ENCODE measurements at regions not wholly inside any gene's neighbourhood (a gene's known extent, or its start where the extent isn't known, plus 50 kb on each side); places are given as distances from the start of the nearest gene placed in this dataset.
A peak's percentile ranks its signal among the peaks of the same experiment; 100 is the strongest.

DNA sequence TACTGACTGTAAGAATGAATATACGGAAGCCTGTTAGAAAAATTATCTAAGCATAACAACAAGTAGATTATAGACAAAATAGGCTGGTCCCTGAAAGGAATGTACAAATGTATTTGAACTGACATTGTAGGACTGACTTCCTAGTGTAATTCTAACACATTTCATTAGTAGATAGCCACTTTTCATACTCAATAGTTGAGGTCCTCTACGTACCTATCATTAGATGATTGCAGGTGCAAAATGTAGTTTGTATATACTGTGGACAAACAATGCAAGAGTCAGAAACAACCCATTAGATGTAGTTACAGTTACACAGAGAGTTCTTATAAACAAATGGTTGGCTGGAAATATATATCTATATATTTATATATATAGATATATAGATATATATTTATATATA is 402.3 kb upstream of the SLITRK6 start:
- DNase-seq = no peak

GRCh38 chr13:86193281-86193680 is 394.1 kb upstream of the SLITRK6 start:
- DNase-seq = no peak

- DNase-seq = no peak
These were observed 389.0 kb upstream of the SLITRK6 start for GRCh38 chr13:86188170-86188569.

- DNase-seq = no peak
These were observed 386.4 kb upstream of the SLITRK6 start for GRCh38 chr13:86185636-86186035.

- no peak for DNase-seq
These were observed 385.9 kb upstream of the SLITRK6 start for GRCh38 chr13:86185107-86185506.

- no peak for DNase-seq
These were observed 375.4 kb upstream of the SLITRK6 start for GRCh38 chr13:86174622-86175021.

- no peak for DNase-seq
These were observed 373.7 kb upstream of the SLITRK6 start for GRCh38 chr13:86172961-86173360.

DNA sequence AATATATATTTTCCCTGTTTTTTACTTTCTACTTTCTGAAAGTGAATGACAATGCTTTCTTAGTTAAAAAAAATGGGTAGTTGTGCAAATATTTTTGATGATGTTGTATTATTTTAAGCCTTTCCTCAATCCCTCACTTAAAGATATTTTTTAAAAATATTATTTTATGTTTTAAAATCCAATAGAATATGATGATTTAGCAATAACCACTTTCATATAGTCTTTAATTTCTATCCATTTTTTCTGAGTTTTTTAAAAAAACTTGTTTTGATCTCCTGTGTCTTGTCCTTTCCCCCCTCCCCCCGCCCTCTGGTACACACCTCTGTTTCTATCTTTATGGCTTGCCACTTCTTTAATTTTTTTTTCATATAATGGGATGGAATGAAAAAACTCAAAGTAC is 362.0 kb upstream of the SLITRK6 start:
- DNase-seq = no peak

- DNase-seq = no peak
These were observed 356.5 kb upstream of the SLITRK6 start for GRCh38 chr13:86155756-86156155.

DNA sequence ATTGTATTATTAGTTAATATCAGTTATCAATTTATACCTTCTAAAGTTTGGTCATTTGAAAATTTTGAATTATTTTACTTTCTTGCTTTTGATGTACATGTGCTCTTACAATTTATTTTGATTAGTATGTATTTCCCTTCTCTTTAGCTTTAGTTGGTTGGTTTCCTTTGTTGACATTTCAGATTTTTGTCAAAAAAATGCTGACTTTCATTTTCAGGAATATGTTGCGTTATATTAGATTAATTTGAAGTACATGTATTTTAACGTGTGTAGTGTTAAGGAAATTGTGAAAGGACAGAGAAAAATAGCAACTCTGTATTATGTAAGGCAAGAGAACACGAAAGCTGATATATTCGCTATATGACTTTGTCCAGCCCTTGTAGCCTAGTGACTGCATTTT is 342.9 kb upstream of the SLITRK6 start:
- DNase-seq = no peak

GRCh38 chr13:86135856-86136255 is 336.6 kb upstream of the SLITRK6 start:
- no peak for DNase-seq

- DNase-seq = no peak
These were observed 322.7 kb upstream of the SLITRK6 start for GRCh38 chr13:86121881-86122280.

GRCh38 chr13:86109107-86109506 is 309.9 kb upstream of the SLITRK6 start:
- DNase-seq = no peak

DNA sequence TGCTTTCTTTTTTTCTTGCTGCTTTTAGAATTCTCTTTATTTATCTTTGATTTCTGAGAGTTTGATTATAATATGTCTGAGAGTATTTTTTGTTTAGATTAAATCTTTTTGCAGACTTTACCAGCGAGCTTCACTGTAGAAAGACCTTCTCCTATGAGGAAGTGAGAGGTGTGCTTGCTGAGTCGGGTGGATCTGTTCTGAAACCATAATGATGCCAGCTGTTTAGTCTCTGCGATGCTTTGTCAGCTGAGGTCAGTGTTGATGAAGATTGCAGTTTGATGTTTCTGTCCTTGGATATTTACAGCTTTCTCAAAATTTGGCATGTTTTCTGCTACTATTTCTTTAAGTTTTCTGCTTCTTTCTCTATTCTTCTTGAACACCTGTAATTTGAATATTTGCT is 309.1 kb upstream of the SLITRK6 start:
- no peak for DNase-seq

GRCh38 chr13:86098511-86098910 is 299.3 kb upstream of the SLITRK6 start:
- DNase-seq = peak; percentile 69

GRCh38 chr13:86095351-86095750 is 296.1 kb upstream of the SLITRK6 start:
- DNase-seq = no peak

DNA sequence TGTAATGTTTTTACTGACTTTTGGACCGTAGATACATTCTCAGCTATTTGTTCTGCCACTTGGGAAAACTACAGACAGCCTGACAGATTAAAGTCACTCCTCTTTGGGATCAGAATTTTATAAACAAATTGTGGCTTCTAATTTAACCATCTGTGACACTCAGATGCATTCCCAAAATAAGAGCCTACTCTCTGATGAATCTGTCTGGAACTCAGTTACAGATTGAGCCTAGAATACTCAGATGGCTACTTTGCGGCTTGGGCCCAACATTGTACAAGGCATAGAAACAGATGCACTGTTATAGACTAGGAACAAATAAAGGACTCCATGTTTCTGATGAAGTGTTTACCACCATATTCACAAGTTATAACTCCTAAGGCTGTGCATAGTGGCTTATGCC is 291.0 kb upstream of the SLITRK6 start:
- DNase-seq = no peak

GRCh38 chr13:86087244-86087643 is 288.0 kb upstream of the SLITRK6 start:
- DNase-seq = no peak

- DNase-seq = no peak
These were observed 286.7 kb upstream of the SLITRK6 start for GRCh38 chr13:86085890-86086289.

DNA sequence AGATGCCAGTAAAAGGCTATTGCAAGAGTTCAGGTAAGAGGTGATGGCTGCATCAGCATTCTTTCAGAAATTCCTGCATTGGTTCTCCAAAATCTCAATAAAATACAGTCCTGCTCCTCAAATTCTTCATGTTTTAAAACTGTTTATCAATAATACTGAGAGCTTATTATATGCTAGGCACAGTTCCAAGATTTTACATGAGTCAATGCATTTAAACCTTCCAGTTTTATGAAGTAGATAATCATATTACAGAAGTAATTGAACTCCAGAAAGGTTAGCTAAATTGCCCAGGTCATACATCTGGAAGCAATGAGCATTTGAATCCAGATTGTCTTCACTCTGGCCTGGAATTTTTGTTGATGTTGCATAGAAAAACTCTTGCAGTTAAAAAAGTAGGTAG is 282.9 kb upstream of the SLITRK6 start:
- DNase-seq = no peak

DNA sequence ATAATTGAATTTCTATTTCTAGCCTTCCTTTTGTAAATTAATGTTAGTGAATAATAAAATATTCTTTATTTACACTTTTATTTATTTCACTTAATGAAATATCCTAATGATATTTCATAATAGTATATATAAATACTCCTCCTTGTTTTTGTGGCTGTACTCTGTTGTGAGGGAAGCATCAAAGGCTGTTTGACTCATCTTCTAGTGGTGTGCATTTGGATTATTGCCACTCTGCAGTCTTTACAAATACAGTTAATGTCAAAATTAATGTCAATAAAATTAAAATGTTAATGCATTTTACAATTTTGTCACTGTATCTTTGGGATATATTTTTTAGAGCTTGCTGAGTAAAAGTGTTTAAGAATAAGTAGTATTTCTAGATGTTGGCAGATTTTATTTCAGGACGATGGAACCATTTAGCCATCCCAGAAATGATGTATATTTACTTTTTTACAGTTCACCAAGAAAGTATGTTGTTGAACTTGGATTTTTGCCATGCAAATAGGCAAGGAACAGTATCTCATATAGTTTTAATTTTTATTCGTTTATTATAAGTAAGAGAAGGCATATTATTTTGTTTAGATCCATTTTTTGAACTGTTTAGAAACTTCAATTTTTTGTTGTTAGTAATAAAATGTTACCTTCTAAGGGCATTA is 281.2 kb upstream of the SLITRK6 start:
- no peak for DNase-seq

- DNase-seq = no peak
These were observed 267.6 kb upstream of the SLITRK6 start for GRCh38 chr13:86066611-86067365.

- DNase-seq = no peak
These were observed 252.9 kb upstream of the SLITRK6 start for GRCh38 chr13:86052141-86052540.
